GM19351 (cell line): ENCODE measurements at regions not wholly inside any gene's neighbourhood (a gene's known extent, or its start where the extent isn't known, plus 50 kb on each side); places are given as distances from the start of the nearest gene placed in this dataset.
A peak's percentile ranks its signal among the peaks of the same experiment; 100 is the strongest.
"Not testable (repeated sequence)": the region's sequence is repeated elsewhere in the genome, so short reads cannot be mapped to it uniquely, and the experiment has no call there.

ENCODE experiments used
- ATAC-seq: cut with Tn5 transposase; IDR thresholded peaks from one replicate; pipeline ENCODE4 v1.9.1; 2021; ENCODE audit warnings: mild to moderate bottlenecking, moderate library complexity; ENCODE audit not compliant: unreplicated experiment

GRCh38 chr6:134822920-134823709 is 126.8 kb downstream of the ALDH8A1 start:
- ATAC-seq = peak; percentile 82

GRCh38 chr6:134821928-134822864 is 127.7 kb downstream of the ALDH8A1 start:
- ATAC-seq = no peak

- no peak for ATAC-seq
Observed at GRCh38 chr6:134821397-134821796, 128.5 kb downstream of the ALDH8A1 start.

- ATAC-seq = no peak
Observed at GRCh38 chr6:134819863-134820800, 129.8 kb downstream of the ALDH8A1 start.

- ATAC-seq = no peak
Observed at GRCh38 chr6:134819236-134819635, 130.7 kb downstream of the ALDH8A1 start.

- ATAC-seq = no peak
Observed at GRCh38 chr6:134817448-134817847, 132.5 kb downstream of the ALDH8A1 start.

- ATAC-seq = no peak
Observed at GRCh38 chr6:134816780-134817179, 133.1 kb downstream of the ALDH8A1 start.

- ATAC-seq = no peak
Observed at GRCh38 chr6:134816300-134816699, 133.6 kb downstream of the ALDH8A1 start.

GRCh38 chr6:134814076-134814695 is 135.7 kb downstream of the ALDH8A1 start:
- ATAC-seq = no peak

- ATAC-seq = no peak
Observed at GRCh38 chr6:134813146-134813545, 136.8 kb downstream of the ALDH8A1 start.

GRCh38 chr6:134810402-134810801 is 139.5 kb downstream of the ALDH8A1 start:
- ATAC-seq = no peak

- no peak for ATAC-seq
Observed at GRCh38 chr6:134809130-134809529, 140.8 kb downstream of the ALDH8A1 start.

GRCh38 chr6:134806180-134806798 is 143.6 kb downstream of the ALDH8A1 start:
- no peak for ATAC-seq

GRCh38 chr6:134805168-134805567 is 144.7 kb downstream of the ALDH8A1 start:
- no peak for ATAC-seq

- not testable (repeated sequence) for ATAC-seq
Observed at GRCh38 chr6:134804311-134804710, 145.6 kb downstream of the ALDH8A1 start.

GRCh38 chr6:134802426-134803058 is 147.4 kb downstream of the ALDH8A1 start:
- no peak for ATAC-seq

GRCh38 chr6:134797400-134798113 is 152.3 kb downstream of the ALDH8A1 start:
- no peak for ATAC-seq

- no peak for ATAC-seq
Observed at GRCh38 chr6:134795691-134796090, 154.2 kb downstream of the ALDH8A1 start.

GRCh38 chr6:134795001-134795400 is 154.9 kb downstream of the ALDH8A1 start:
- ATAC-seq = no peak
